H1 (cell line): ENCODE measurements at regions not wholly inside any gene's neighbourhood (a gene's known extent, or its start where the extent isn't known, plus 50 kb on each side); places are given as distances from the start of the nearest gene placed in this dataset.

ENCODE experiments used
- CTCF ChIA-PET: fragments of 300-600 bp; sonication (Branson Sonifier 250); formaldehyde crosslinking; loops from one replicate; lab custom pipeline; 2021; ENCODE audit not compliant: partially characterized antibody; lab: Charles Lee
- POLR2A ChIA-PET: fragments of 300-600 bp; sonication (Branson Sonifier 250); formaldehyde crosslinking; loops from one replicate; lab custom pipeline; 2021; ENCODE audit warnings: inconsistent platforms; ENCODE audit not compliant: partially characterized antibody; lab: Charles Lee
- DNase-seq, 2 experiments: peaks; one replicate each; pipeline versions ENCODE4 v3.0.0 to v3.0.0-alpha.2; 2010 to 2022; ENCODE audit warnings: low spot score in 2 of 2, low read depth in 1 of 2, mixed read lengths in 1 of 2
- FAIRE-seq: peaks from 2 replicates; lab custom pipeline; 2011; peaks lifted over from hg19 to GRCh38; lab: Jason Lieb, UNC
- H2AFZ ChIP-seq: 2 replicates; pipeline ENCODE4 v1.8.1; 2012; ENCODE audit warnings: low read length, inconsistent platforms
- H2AK5ac ChIP-seq: 2 replicates; pipeline ENCODE4 v1.6.1; 2013; ENCODE audit warnings: low read depth, low read length
- H2BK120ac ChIP-seq: replicated peaks from 2 replicates; pipeline ENCODE3; 2013; ENCODE audit warnings: low read depth, low read length, inconsistent platforms
- H2BK12ac ChIP-seq: 2 replicates; pipeline ENCODE4 v1.6.1; 2013; ENCODE audit warnings: low read depth, low read length
- H2BK15ac ChIP-seq: 2 replicates; pipeline ENCODE4 v1.6.1; 2013; ENCODE audit warnings: low read length
- H2BK20ac ChIP-seq: 2 replicates; pipeline ENCODE4 v1.6.1; 2013; ENCODE audit warnings: low read length
- H2BK5ac ChIP-seq: 2 replicates; pipeline ENCODE4 v1.6.1; 2013; ENCODE audit warnings: low read depth, low read length
- H3K14ac ChIP-seq: 2 replicates; pipeline ENCODE4 v1.6.1; 2013; ENCODE audit warnings: inconsistent platforms; ENCODE audit not compliant: insufficient read length
- H3K18ac ChIP-seq: 2 replicates; pipeline ENCODE4 v1.6.1; 2013; ENCODE audit warnings: low read length; ENCODE audit errors: extremely low read depth
- H3K23ac ChIP-seq: 2 replicates; pipeline ENCODE4 v1.6.1; 2013; ENCODE audit warnings: inconsistent platforms; ENCODE audit not compliant: insufficient read length
- H3K23me2 ChIP-seq: 2 replicates; pipeline ENCODE4 v1.6.1; 2013; ENCODE audit warnings: low read depth, low read length
- H3K27ac ChIP-seq: 2 replicates; pipeline ENCODE4 v1.6.1; 2011; ENCODE audit warnings: low read depth, low read length, inconsistent platforms
- H3K27me3 ChIP-seq, 4 experiments: replicated peaks in 1 of 4; 1 replicate in 1 of 4; 2 replicates in 3 of 4; pipeline versions ENCODE4 v1.6.1 to v1.8.1; 2011 to 2013; ENCODE audit warnings: low read length in 3 of 4, mild to moderate bottlenecking in 3 of 4, inconsistent platforms in 2 of 4, mixed read lengths in 2 of 4, moderate library complexity in 1 of 4; ENCODE audit not compliant: control insufficient read depth in 3 of 4, insufficient read depth in 3 of 4; ENCODE audit errors: extremely low read depth in 1 of 4
- H3K36me3 ChIP-seq, 4 experiments: 2 replicates each; pipeline versions ENCODE4 v1.6.1 to v1.8.1; 2011 to 2013; ENCODE audit warnings: mild to moderate bottlenecking in 4 of 4, low read length in 3 of 4, moderate library complexity in 2 of 4, control low read depth in 1 of 4, inconsistent platforms in 1 of 4; ENCODE audit not compliant: insufficient read depth in 4 of 4, control insufficient read depth in 2 of 4
- H3K4ac ChIP-seq: replicated peaks from 2 replicates; pipeline ENCODE3; 2013; ENCODE audit warnings: low read length, low read depth, mixed read lengths, inconsistent platforms; ENCODE audit not compliant: insufficient read length
- H3K4me1 ChIP-seq, 4 experiments: replicated peaks in 1 of 4; 1 replicate in 1 of 4; 2 replicates in 3 of 4; pipeline versions ENCODE4 v1.6.1 to v1.8.1; 2011 to 2013; ENCODE audit warnings: low read length in 3 of 4, inconsistent platforms in 2 of 4, mixed read lengths in 1 of 4; ENCODE audit not compliant: insufficient read depth in 4 of 4, control insufficient read depth in 3 of 4
- H3K4me2 ChIP-seq, 2 experiments: 2 replicates each; pipeline versions ENCODE4 v1.6.1 to v1.8.1; 2011 to 2013; ENCODE audit warnings: low read depth in 2 of 2, low read length in 2 of 2, control low read depth in 1 of 2, inconsistent platforms in 1 of 2, mild to moderate bottlenecking in 1 of 2; ENCODE audit not compliant: insufficient read depth in 1 of 2
- H3K4me3 ChIP-seq, 4 experiments: fragments of 200-600, 300-600 bp in 1 of 4; sonication (generic), shearing (Covaris generic), sonication (Bioruptor Twin) in 1 of 4; 2 replicates each; pipeline versions ENCODE4 v1.5.1 to v1.8.1; 2011 to 2016; ENCODE audit warnings: low read length in 4 of 4, low read depth in 3 of 4, control low read depth in 2 of 4, inconsistent platforms in 2 of 4, mild to moderate bottlenecking in 2 of 4, mixed read lengths in 1 of 4, moderate library complexity in 1 of 4; ENCODE audit not compliant: insufficient read depth in 2 of 4; ENCODE audit errors: extremely low read depth in 1 of 4
- H3K56ac ChIP-seq: replicated peaks from 2 replicates; pipeline ENCODE3; 2013; ENCODE audit warnings: low read depth, mild to moderate bottlenecking, mixed read lengths, low read length, inconsistent platforms; ENCODE audit not compliant: insufficient read length
- H3K79me1 ChIP-seq: 2 replicates; pipeline ENCODE4 v1.6.1; 2013; ENCODE audit warnings: low read depth, low read length, control low read depth
- H3K79me2 ChIP-seq, 2 experiments: 2 replicates each; pipeline versions ENCODE4 v1.6.1 to v1.8.1; 2012 to 2013; ENCODE audit warnings: low read length in 2 of 2, mild to moderate bottlenecking in 2 of 2, inconsistent platforms in 1 of 2; ENCODE audit not compliant: insufficient read depth in 2 of 2, control insufficient read depth in 1 of 2
- H3K9ac ChIP-seq, 4 experiments: replicated peaks in 1 of 4; 1 replicate in 1 of 4; 2 replicates in 3 of 4; pipeline versions ENCODE4 v1.6.1 to v1.8.1; 2011 to 2013; ENCODE audit warnings: low read depth in 3 of 4, low read length in 3 of 4, control low read depth in 2 of 4, mild to moderate bottlenecking in 2 of 4, moderate library complexity in 2 of 4, inconsistent platforms in 1 of 4; ENCODE audit errors: extremely low read depth in 1 of 4
- H3K9me3 ChIP-seq, 2 experiments: 2 replicates each; pipeline versions ENCODE4 v1.6.1 to v1.8.1; 2012 to 2013; ENCODE audit warnings: mild to moderate bottlenecking in 2 of 2, moderate library complexity in 2 of 2, control low read depth in 1 of 2, inconsistent platforms in 1 of 2, low read depth in 1 of 2, low read length in 1 of 2, mixed read lengths in 1 of 2; ENCODE audit not compliant: insufficient read depth in 2 of 2
- H4K20me1 ChIP-seq, 2 experiments: replicated peaks in 1 of 2; 2 replicates each; pipeline versions ENCODE3 to v1.8.1; 2011 to 2013; ENCODE audit warnings: inconsistent platforms in 2 of 2, low read length in 2 of 2, mild to moderate bottlenecking in 1 of 2; ENCODE audit not compliant: insufficient read depth in 2 of 2, control insufficient read depth in 1 of 2
- H4K5ac ChIP-seq: 2 replicates; pipeline ENCODE4 v1.6.1; 2013; ENCODE audit warnings: low read length, low read depth, mixed read lengths, inconsistent platforms; ENCODE audit not compliant: insufficient read length
- H4K8ac ChIP-seq: 2 replicates; pipeline ENCODE4 v1.8.0; 2013; ENCODE audit warnings: mild to moderate bottlenecking, moderate library complexity, low read length, inconsistent platforms; ENCODE audit not compliant: insufficient read depth; ENCODE audit errors: extremely low read depth
- H4K91ac ChIP-seq: replicated peaks from 2 replicates; pipeline ENCODE3; 2013; ENCODE audit warnings: low read length, mixed read lengths, inconsistent platforms; ENCODE audit not compliant: insufficient read length
- EZH2 ChIP-seq: fragments of 200-600 bp; sonication (generic); IDR thresholded peaks from 2 replicates; pipeline ENCODE4 v1.7.1; 2012; ENCODE audit warnings: low read depth, mild to moderate bottlenecking, moderate library complexity, low read length, inconsistent platforms; ENCODE audit not compliant: severe bottlenecking
- JUN ChIP-seq: IDR thresholded peaks from 2 replicates; pipeline ENCODE4 v1.6.1; 2011; ENCODE audit warnings: low read depth, mild to moderate bottlenecking, improper control_type of control experiment, low read length
- MAX ChIP-seq: IDR thresholded peaks from 2 replicates; pipeline ENCODE4 v1.6.1; 2012; ENCODE audit warnings: inconsistent platforms
- NANOG ChIP-seq: IDR thresholded peaks from 2 replicates; pipeline ENCODE4 v1.6.1; 2011; ENCODE audit warnings: low read length, low read depth, mild to moderate bottlenecking, inconsistent platforms; ENCODE audit not compliant: insufficient read depth, poor library complexity, severe bottlenecking
- POLR2AphosphoS5 ChIP-seq: IDR thresholded peaks from 2 replicates; pipeline ENCODE4 v1.6.1; 2011; ENCODE audit warnings: low read depth, low read length
- RFX5 ChIP-seq: IDR thresholded peaks from 2 replicates; pipeline ENCODE4 v1.6.1; 2011; ENCODE audit warnings: low read depth, low read length, improper control_type of control experiment, borderline replicate concordance
- SAP30 ChIP-seq: fragments of 300-600 bp; sonication (generic); IDR thresholded peaks from 2 replicates; pipeline ENCODE4 v1.7.1; 2012; ENCODE audit warnings: low read length, moderate library complexity, mild to moderate bottlenecking, inconsistent platforms; ENCODE audit not compliant: insufficient read depth, insufficient replicate concordance
- SP2 ChIP-seq: IDR thresholded peaks from 2 replicates; pipeline ENCODE4 v1.6.1; 2012; ENCODE audit warnings: mild to moderate bottlenecking, low read length, inconsistent platforms
- TBP ChIP-seq: IDR thresholded peaks from 2 replicates; pipeline ENCODE4 v1.6.1; 2011; ENCODE audit warnings: low read depth, low read length, improper control_type of control experiment
- WGBS, 2 experiments: shearing (Covaris generic) in 1 of 2; methylation state at CpG; one replicate each; pipeline versions ENCODE4 v1.1.6 to v1.1.7; 2013 to 2015; ENCODE audit warnings: low lambda C conversion rate in 2 of 2, mixed read lengths in 2 of 2, inconsistent platforms in 1 of 2, low coverage in 1 of 2, missing lambda C conversion rate in 1 of 2; ENCODE audit not compliant: insufficient replicate concordance in 2 of 2, insufficient coverage in 1 of 2, insufficient read length in 1 of 2; ENCODE audit errors: extremely low coverage in 1 of 2, missing lambda C conversion rate in 1 of 2; 5-methylcytosine and 5-hydroxymethylcytosine counted together

DNA sequence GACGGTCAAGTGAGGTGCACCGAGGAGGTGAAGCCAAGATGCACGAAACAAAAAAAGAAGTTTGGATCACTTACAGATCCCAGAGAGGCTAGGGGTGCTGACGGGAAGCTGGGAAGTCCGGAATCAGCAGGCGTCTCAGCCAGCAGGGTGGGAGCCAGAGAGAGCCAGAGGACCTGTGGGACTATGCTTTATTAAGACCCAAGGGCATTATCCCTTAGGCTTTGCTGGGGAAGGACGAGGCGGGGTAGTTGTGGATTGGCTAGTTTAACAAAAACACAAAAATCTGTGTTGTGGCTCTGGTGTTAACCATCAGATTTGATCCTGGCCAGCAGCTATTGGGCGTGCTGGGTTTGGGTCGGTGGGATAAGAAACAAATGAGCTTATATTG is 427.1 kb downstream of the DYNC2H1 start:
- Histone ChIP-seq H4K91ac (no peak overlapping the region), H4K5ac (no peak overlapping the region), H3K23ac (no peak overlapping the region), H3K36me3 (no peaks in the 10 kb centered on the region), H3K79me2 (no peaks in the 10 kb centered on the region), H2BK120ac (no peak overlapping the region), H2BK12ac (no peak overlapping the region), H2BK5ac (no peak overlapping the region), H3K4me1 (0 out of 7 replicates have a peak, but pooled peaks cover 0 to 3% (median 0%) of the 10 kb centered on the region in 4 experiments), H2AK5ac (no peak overlapping the region), H3K79me1 (no peaks in the 10 kb centered on the region), H2BK20ac (no peak overlapping the region), H4K20me1 (no peaks in the 10 kb centered on the region), H2BK15ac (no peak overlapping the region), H3K9me3 (peaks cover 8 to 9% of the 10 kb centered on the region in 2 experiments; a peak in 3 of 4 replicates), H2AFZ (peak overlapping the region; percentile 97), H4K8ac (peak overlapping the region; percentile 14; the same call in 1 of the 2 replicates), H3K9ac (no peak overlapping the region), H3K4ac (no peak overlapping the region), H3K56ac (no peak overlapping the region), H3K18ac (no peak overlapping the region), H3K27me3 (no peaks in the 10 kb centered on the region), H3K14ac (no peak overlapping the region), H3K23me2 (no peaks in the 10 kb centered on the region), H3K4me2 (no peak overlapping the region), H3K4me3 (no peak overlapping the region), H3K27ac (no peak overlapping the region)
- no peak for FAIRE-seq
- no peak for TF ChIP-seq SAP30
- TF ChIP-seq MAX, result no peak
- TF ChIP-seq SP2, result no peak
- TF ChIP-seq POLR2AphosphoS5, result no peak
- no peak for TF ChIP-seq RFX5
- no peak for TF ChIP-seq JUN
- TF ChIP-seq EZH2, result no peak
- no peak for TF ChIP-seq NANOG
- no peak for TF ChIP-seq TBP
- ChIA-PET POLR2A (no interaction called here), CTCF (interaction anchor here (0.7 to 5.1 kb wide), 20 partner anchors 7 to 289 kb away, joined by 3 to 44 read pairs (median 6); no protein-coding TSS in a partner anchor)
- DNase-seq, result no peak
- 84% methylated on average over 10 of the region's 10 CpGs; no CpG with 5 or more reads in 1 of the 2 experiments for WGBS, 2 experiments
